ENCODE measurements at regions not wholly inside any gene's neighbourhood (a gene's known extent, or its start where the extent isn't known, plus 50 kb on each side); places are given as distances from the start of the nearest gene placed in this dataset.

DNA sequence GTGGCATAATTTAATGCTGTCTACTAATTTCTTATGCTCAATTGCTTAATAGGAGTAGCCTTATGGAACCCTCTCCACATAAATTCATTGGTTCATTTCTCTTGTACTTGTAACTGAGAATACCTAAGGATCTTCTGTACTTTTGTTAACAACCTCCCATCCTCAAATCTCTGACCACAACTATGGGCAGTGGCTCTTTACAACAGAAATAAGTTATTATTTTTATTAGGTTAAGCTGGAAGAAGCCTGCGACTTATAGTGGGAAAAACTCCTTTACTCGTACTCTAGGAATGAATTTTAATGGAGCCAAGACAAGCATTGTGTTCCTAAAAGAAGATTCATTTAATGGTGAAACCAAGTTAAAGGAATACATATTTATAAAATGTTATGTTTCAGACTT is 337.1 kb upstream of the CTSO start:
- TF ChIP-seq POLR2A (IDR thresholded peaks at IDR 0.05) (no peak), POLR2AphosphoS5 (IDR thresholded peaks at IDR 0.05) (no peak), CTCF (IDR thresholded peaks at IDR 0.05) (no peak)

Measured in suprapubic skin (tissue), 4 donors.